ENCODE measurements at regions not wholly inside any gene's neighbourhood (a gene's known extent, or its start where the extent isn't known, plus 50 kb on each side); places are given as distances from the start of the nearest gene placed in this dataset.

- TF ChIP-seq CTCF (IDR thresholded peaks at IDR 0.05; ENCODE audit: insufficient read depth, low read length, poor library complexity, severe bottlenecking), result no peak
- no peak for TF ChIP-seq EZH2phosphoT487 (conservative IDR thresholded peaks at IDR 0.05; ENCODE audit: low read length)
Observed at GRCh38 chr4:38470735-38471262, 193.2 kb upstream of the KLF3 start.

Data from SU-DHL-6 (cell line).